Fibroblast of skin of right quadriceps (primary cell): ENCODE measurements at regions not wholly inside any gene's neighbourhood (a gene's known extent, or its start where the extent isn't known, plus 50 kb on each side); places are given as distances from the start of the nearest gene placed in this dataset.
A peak's percentile ranks its signal among the peaks of the same experiment; 100 is the strongest.
"Not testable (repeated sequence)": the region's sequence is repeated elsewhere in the genome, so short reads cannot be mapped to it uniquely, and the experiment has no call there.

Source experiments
- DNase-seq: peaks from one replicate; pipeline ENCODE4 v3.0.0-alpha.2; 2013

DNA sequence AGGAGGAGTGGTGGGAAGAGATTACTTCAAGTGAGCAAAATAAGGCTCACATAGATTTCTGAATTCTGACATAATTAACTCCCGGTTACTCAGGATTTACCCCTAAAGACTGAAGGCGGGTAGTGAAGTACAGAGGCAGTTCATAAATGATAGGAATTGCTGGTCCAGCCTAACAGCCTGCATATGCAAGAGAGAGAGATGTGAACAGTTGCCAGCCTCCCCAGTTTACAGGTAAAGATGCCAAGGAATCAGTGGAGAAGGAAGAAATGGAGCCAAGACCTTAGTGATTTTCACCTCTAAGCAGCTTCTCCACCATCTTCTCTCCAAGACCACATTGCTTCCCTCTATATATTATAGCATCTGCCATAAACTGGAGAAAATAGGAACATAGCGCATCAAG, 91.8 kb upstream of the THUMPD2 start:
- no peak for DNase-seq

DNA sequence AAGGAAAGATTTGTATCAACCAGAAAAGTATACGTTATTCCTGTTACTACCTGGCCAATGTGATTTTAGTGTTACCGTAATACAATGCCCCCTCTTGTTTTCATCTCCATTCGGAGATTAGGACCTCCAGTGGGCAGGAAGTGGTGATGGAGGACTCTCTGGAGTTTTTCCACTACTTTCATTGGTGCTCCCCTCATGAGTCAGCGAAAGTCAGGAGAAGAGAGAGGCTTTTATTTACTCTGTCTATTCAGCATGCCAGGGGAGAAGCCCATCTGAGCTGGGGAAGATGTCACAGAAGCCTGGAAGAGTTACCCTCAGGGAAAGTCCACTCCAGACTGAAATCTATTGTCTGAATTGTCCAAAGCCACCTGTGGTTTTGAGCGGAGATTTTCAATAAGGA, 88.2 kb upstream of the THUMPD2 start:
- no peak for DNase-seq

DNA sequence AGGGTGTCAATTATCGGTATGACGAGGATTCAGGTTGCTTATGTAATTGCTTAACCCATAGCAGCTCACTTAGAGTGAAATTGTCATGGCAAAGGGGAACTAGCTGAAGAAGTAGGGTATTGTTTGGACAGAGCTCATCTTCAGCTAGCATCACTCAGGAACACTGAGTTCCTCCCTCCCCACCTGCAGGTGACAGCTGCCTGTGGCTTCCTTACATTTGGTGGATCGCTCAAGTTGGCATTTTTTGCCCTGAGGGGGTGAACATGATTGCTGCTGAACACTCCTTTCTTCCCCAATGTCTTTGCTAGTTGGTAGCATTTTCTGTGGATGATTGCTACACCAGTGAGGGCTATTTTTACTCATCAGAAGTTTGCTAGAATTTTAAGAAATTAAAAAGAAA, 86.7 kb upstream of the THUMPD2 start:
- no peak for DNase-seq

DNA sequence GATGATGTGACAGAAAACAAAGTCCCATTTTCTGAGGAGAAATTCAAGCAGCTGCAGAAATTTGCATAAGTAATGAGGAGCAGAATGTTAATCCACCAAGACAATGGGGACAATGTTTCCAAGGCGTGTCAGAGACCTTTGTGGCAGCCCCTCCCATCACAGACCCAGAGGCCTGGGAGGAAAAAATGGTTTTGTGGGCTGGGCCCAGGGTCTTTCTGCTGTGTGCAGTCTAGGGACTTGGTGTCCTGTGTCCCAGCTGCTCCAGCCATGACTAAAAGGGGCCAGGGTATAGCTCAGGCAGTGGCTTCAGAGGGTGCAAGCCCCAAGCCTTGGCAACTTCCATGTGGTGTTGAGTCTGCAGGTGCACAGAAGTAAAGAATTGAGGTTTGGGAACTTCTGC, 84.6 kb upstream of the THUMPD2 start:
- DNase-seq: not testable (repeated sequence)

DNA sequence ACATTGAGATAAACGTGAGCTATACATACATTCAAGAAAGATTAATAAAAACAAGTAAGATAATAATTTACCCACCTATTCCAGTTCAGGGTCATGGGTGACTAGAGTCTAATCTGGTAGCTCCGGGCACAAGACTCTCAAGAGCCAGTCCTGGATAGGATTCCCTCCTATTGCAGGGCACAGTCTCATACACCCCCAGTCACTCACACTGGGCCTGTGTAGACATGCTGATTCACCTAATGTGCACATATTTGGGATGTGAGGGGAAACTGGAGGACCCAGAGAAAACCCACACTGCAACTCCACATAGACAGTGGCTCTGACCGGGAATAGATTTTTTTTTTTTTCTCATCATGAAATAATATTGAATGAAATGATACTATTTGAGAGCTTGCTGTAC, 81.5 kb upstream of the THUMPD2 start:
- no peak for DNase-seq

DNA sequence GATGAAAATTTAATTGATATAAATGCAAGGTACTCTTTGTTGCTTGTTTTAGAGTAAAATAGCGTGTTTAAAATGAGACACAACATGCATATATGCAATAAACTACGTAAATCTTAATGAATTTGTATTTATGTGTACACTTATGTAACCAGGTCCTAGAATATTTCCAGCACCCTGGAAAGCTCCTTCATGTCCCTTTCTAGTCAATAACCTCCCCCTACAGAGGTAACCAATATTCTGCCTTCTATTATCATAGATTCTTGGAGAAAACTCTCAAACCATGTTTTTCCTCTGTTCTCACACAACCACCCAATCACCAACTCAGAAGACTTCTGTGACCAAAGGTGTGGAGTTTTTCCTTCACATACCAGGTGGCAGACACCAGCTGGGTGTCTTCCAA, 79.6 kb upstream of the THUMPD2 start:
- no peak for DNase-seq

DNA sequence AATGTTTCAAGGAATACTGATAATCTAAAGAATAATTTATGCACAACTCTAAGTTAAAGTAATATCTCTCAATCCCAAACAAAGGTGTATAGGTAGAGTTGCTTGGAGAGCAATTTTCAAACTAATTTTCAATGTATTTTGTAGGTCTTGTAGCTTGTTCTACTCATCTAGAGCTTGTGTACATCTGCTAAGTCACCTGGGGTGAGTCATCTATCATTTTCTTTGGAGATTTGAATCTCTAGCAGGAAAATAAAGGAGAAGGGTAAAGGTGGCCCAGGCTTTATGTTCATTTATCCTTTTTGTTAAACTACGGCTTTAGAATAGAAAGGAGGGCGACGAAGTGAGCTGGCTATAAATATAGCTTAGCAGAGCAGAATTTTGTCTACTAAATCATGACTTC, 76.8 kb upstream of the THUMPD2 start:
- no peak for DNase-seq

DNA sequence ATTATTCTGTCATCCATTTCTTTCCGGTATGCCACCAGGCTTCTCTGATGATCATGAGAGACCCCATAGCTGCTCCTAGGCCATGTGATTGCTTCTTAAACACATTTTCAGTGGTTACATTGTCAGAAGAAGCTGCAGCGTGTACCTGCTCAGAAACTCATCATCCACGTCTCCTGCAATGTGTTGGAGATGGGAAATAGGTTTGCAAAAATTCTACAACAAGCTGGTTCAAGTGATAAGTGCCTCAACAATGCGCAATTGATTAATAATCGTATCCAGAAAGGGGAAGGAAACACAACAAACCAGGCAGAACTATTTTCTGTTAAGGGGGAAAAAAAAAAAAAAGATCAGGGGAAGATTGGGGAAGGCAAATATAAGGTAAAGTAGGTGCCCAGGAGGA, 75.7 kb upstream of the THUMPD2 start:
- DNase-seq: no peak

DNA sequence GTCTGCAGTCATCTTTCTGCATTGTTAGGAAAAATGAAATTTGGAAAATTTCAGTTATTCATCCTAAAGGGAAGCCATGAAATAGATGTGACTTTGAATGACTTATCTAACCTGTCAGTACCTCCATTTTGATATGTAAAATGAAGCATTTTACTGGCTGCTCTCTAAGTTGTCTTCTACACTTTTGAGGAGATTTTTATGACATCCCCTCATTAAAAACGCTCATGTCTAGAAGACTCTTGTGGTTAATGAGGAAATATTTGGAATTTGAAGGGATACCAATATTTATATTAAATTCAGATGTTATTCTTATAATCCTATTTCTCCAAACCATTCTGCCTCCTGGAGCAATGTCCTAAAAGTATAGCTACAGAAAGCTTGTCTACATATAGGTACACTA, 73.8 kb upstream of the THUMPD2 start:
- peak; percentile 71 for DNase-seq

DNA sequence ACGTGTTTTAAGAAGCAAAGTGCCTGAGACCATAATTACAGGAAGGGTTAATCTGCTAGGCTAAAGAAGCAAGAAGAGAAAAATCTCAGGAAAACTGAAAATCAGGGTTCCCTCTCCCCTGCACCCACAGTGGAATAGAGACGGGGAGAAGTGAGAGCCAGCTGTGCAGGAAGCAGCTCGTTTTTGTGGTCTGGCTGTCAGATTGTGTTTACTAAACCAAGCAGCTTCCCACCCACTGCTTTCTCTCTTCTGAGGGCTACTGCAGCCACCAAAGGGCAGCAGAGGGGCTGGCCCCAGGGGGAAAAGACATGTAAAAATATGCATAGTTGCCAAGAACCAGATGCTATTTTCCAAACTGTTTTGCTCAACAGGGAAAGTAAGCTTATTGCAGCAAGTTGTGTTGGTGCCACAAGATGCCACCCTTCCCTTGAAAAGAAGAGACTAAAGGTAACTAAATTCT, 72.6 kb upstream of the THUMPD2 start:
- peak; percentile 82 for DNase-seq

DNA sequence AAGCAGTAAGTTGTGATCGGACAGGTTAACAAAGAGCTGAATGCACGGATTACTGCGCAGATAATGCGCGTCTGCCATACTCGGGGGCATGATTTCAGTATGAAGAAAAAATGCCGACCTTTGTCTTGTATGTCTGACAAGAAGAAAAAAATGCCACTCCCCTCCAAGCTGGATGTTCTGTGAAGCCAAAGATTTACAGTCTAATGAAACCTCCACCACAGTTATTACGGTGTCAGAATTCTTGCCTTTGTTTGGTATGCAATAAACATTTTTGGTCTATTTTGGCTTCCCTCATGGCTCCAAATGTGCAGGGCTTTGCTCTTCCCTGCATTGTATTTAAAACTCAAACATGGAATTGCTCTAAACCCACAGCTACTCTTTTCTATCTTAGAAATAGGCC, 72.2 kb upstream of the THUMPD2 start:
- peak; percentile 84 for DNase-seq

DNA sequence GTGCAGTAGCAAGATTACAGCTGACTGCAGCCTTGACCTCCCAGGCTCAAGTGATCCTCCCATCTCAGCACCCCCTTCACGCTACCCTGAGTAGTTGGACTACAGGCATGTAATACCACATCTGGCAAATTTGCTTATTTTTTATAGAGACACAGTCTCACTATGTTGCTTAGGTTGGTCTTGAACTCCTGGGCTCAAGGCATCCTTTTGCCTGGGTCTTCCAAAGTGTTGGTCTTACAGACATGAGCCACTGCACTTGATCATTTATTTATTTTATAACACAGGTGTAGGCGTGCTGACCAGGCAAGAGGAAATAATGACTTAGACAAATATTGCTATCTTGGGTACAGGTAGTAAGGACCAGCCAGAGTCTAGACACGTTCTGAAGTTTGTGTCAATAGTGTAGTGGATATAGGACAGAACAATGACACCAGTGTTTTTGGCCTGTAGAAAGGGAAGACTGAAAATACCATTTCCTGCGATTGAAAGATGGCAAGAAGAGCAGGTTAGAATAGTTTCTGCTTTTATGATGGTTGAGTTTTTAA, 71.0 kb upstream of the THUMPD2 start:
- no peak for DNase-seq

DNA sequence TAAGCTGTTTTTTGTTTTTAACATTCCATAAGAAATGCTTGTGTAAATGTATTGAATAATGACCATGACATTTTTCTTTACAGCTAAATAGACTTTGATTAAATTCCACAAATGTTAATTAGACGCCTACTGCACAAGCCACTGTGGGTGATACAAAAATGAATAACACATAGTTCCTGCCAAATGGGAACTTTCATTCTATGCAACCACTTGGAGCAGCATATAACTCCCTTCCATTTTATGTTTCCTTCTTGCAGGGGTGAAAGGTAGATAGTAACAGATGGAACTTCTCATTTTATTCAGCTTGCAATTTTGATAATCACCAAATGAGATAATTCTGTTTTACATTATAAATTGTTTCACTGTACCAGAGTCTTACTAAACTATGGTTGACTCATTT, 70.0 kb upstream of the THUMPD2 start:
- DNase-seq: peak; percentile 19

DNA sequence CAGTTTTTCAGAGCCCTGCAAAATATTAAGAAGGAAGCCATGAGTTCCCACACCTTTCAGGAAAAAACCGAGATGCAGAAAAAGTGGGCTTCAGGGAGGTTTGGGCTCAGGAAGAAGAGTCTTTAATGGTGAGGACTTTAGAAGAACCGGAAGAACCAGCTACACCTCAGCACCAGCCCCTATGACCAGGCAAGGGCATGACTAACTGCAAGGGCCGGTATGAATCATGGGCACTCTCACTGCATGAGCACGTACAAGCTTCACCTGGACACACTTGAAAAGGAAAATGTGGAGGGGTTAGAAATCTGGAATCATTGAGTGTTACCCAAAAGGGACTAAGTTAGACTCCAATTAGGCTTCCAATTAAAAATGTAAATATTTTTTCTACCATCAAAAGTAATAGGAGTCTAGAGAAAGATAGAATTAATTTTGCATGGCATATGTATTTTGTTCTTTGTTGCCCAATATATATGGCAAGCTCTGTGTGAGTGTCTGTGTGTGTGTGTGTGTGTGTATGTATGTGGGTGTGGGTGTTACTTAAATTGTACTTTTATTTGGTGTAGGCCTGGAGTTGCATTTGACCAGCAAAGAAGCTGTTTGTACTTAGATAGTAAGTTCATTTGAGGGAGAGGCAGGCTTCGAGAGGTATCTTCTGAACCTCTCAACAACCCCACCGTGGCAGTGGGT, 66.5 kb upstream of the THUMPD2 start:
- no peak for DNase-seq

DNA sequence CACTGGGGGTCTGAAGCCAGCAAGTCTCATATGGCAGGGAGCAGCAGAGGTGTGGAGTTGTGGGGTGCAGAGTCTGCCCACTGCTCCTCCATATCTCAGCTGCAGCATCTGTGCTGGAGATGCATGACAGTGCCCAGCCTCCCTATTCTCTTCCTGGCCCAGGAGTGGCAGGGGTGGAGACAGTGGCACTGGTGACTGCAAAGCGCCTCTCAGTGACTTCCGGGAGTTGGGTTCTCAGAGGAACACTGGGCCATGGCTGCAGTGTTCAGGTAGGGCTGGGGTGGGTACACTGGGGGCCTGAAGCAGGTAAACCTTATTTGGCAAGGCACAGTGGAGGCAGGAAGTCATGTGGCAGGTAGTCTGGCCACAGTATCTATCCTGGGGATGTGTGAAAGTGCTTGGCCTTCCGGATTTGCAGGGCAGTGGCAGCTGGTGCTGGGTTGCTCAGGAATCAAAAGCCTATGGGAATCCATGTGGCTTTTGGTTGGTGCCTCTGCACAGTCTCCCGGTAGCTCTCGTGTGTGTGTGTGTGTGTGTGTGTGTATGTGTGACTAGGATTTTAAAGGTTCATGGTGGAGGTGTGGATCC, 60.3 kb upstream of the THUMPD2 start:
- DNase-seq: no peak

DNA sequence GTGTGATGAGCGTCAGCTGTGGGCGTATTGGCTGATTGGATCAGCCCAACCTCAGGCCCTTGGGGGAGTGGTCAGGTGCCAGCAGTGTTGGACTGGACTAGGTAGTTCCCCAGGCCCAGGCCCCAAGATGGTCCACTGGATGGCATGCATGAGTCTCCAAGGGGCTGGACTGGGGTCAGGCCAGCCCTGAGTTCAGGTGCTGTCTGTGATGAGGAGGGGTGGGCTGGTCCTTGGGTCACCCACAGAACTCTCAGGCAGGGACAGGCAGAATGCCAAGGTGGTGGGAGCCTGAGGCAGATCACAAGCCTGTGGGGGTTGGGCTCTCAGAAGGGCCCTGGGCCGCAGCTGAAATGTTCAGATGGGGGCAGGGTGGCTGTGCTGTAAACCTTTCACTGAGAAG, 59.5 kb upstream of the THUMPD2 start:
- no peak for DNase-seq

DNA sequence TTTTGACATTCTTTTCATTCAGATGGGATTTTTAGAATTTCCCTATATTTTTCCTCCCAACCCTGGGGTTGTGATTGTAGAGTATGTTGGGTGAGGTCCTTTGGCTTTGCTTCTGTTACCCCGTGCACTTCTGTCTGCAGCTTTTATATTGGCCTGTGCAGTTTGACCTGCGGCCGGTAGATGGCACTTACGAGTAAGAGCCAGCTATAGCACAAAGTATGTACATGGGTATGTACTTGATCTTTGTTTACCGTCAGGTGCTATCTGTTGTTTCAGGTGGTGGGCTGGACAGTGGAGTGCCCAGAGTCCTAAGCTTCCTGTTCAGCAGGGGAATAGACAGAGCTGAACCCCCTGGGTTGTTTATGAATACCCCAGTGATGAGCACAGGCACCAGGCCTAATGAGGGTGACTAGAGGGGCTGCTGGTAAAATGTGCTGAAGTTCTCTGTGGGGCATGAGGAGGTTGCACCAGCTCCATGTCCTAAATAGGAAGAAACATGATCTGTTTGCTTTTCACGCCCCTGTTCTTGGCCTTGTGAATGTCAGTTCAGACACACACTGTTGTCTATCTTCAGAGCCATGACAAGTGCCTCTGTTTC, 58.9 kb upstream of the THUMPD2 start:
- peak; percentile 43 for DNase-seq

DNA sequence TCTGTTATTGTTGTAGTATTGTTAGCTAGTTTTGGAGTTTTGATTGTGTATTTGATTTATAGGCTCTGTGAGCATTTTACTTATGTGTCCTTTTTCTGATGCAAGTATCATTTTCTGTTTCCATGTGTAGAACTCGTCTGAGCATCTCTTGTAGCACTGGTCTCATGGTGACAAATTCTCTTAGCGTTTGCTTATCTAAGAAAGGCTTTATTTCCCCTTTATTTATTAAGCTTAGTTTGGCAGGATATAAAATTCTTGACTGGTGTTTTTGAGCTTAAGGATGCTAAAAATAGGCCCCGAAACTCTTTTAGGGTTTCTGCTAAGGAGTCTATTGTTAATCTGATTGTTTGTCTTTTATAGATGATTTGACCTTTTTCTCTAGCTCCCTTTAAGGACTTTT, 57.6 kb upstream of the THUMPD2 start:
- DNase-seq: no peak

DNA sequence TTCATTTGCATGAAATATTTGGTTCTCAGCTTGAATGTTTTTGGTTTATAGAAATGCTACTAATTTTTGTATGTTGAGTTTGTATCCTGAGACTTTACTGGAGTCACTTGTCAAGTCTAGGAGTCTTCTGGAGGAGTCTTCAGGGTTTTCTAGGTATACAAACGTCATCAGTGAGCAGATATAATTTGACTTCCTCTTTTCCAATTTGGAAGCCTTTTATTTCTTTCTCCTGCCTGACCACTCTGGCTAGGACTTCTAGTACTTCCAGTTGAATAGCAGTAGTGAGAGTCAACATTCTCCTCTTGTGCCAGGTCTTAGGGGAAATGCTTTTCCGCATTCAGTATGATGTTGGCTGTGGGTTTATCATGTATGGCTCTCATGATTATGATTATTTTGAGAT, 55.4 kb upstream of the THUMPD2 start:
- no peak for DNase-seq

DNA sequence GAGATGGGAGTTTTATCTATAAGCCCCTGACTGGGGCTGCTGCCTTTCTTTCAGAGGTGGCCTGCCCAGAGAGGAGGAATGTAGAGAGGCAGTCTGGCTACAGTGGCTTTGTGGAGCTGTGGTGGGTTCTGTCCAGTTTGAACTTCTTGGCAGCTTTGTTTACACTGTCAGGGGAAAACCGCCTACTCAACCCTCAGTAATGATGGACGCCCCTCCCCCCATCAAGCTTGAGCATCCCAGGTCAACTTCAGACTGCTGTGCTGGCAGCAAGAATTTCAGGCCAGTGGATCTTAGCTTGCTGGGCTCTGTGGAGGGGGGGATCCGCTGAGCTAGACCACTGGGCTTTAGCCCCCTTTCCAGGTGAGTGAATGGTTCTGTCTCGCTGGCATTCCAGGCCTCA, 51.6 kb upstream of the THUMPD2 start:
- not testable (repeated sequence) for DNase-seq
